NB4 (cell line): ENCODE measurements at regions not wholly inside any gene's neighbourhood (a gene's known extent, or its start where the extent isn't known, plus 50 kb on each side); places are given as distances from the start of the nearest gene placed in this dataset.

Experiments used
- DNase-seq: peaks from one replicate; pipeline ENCODE4 v3.0.0; 2010; ENCODE audit warnings: low read depth
- H3K4me3 ChIP-seq: one replicate; pipeline ENCODE4 v1.5.1; 2011; ENCODE audit warnings: mild to moderate bottlenecking, low read depth, low read length, moderate library complexity
- CTCF ChIP-seq: IDR thresholded peaks from one replicate; pipeline ENCODE4 v1.5.1; 2012; ENCODE audit warnings: low read depth, low read length
- MYC ChIP-seq: IDR thresholded peaks from 2 replicates; pipeline ENCODE4 v1.6.1; 2011; ENCODE audit warnings: low read depth, low read length
- POLR2A ChIP-seq: IDR thresholded peaks from 2 replicates; pipeline ENCODE4 v1.6.1; 2011; ENCODE audit warnings: mild to moderate bottlenecking; ENCODE audit not compliant: insufficient read length; ENCODE audit errors: extremely low read depth
- TF ChIP-seq, protein P1 (sequence below): IDR thresholded peaks from 2 replicates; pipeline ENCODE4 v1.6.1; 2011; ENCODE audit warnings: low read depth, low read length

GRCh38 chr11:119996556-119996955, 141.4 kb downstream of the TRIM29 start:
- no peak for TF ChIP-seq CTCF
- DNase-seq, result no peak

GRCh38 chr11:119995730-119996491, 142.0 kb downstream of the TRIM29 start:
- TF ChIP-seq CTCF (no peak), POLR2A (no peak), MYC (no peak)
- TF ChIP-seq, protein P1, sequence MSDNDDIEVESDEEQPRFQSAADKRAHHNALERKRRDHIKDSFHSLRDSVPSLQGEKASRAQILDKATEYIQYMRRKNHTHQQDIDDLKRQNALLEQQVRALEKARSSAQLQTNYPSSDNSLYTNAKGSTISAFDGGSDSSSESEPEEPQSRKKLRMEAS, result no peak
- H3K4me3 ChIP-seq, result no peak overlapping the region
- DNase-seq, result no peak

More at GRCh38 chr11:119996556-119996955, 141.4 kb downstream of the TRIM29 start:
- H3K4me3 ChIP-seq, result no peak overlapping the region

DNA sequence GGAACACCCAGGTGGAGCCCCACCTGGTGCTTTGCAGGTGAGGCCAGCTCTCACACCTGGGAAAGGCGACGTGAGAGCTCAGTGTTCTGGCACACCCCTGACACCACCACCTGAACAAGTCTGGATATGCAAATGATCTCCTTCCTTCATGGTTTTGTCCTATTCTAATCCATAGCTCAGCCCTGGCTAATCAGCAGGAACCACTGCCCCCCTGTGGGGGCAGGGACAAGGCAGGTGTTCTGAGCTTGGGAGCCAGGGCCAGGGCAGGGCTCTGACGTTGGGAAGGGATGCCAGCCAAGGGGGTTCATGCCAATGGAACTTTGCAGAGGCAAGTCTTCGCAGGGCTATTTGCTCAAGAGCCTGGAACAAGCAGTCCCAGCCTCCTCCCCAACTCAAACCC, 144.2 kb downstream of the TRIM29 start:
- H3K4me3 ChIP-seq, result no peak overlapping the region
- TF ChIP-seq MYC, result no peak
- no peak for TF ChIP-seq CTCF
- TF ChIP-seq, protein P1, result no peak
- TF ChIP-seq POLR2A, result no peak
- no peak for DNase-seq

DNA sequence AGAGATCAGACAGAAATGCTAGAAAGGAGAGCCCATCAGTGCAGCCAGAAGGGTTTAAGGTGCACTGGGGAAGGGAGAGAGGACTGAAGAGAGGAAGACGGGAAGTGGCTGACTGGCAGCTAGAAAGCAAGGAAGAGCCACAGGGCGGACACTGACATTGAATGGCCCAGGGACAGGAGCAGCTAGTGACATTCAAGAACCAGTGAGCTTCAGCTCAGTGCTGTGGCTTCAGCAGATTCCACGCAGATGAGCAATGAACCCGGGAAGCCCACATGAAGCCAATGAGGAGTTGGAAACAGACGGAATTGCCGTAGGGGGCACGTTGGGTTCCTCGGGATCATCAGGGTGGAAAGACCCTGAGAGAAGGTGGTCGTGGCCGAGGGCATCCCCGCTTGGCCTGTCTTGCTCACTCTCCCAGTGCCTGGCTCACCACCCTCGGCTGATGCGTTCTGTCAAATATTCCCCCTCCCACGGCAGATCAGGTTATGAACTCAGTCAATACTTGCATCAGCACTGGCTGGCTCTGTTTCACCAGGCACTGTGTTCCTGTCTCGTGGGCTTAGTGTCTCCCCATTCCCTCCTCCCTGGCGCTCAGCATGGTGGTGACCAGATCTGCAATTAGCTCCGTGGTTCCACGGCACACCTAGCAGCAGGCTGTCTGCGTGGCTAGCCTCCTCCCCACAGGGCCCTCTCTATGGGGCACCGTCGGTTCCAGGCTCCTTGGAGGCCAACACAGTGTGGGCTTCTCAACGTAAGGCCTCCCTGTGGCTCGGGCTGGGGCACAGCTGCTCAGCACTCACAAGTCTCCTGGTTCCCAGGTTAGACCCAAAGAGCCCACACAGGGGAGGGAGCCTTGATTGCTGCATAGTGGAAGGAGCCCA, 145.5 kb downstream of the TRIM29 start:
- TF ChIP-seq MYC (no peak), CTCF (no peak), POLR2A (no peak)
- TF ChIP-seq, protein P1, result no peak
- H3K4me3 ChIP-seq, result no peak overlapping the region
- no peak for DNase-seq

DNA sequence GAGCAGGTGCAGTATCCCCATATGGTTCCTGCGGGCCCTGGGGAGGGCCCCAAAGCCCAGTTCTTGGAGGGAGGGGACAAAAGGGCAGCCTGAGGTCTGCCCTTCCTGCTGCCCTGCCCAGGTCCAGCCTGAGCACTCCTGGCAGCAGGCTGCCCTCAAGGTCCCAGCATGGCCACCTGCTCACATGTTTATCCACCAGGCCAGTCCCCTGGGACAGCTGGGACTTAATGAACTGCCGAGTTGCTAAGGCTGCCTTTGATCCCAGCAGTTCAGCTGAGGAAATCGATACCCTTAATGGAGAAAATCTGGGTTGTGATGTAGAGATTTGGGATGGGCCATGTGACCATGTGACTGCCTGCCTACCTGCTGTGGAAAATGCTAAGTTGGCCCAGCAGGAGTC, 146.2 kb downstream of the TRIM29 start:
- TF ChIP-seq, protein P1, result no peak
- no peak for TF ChIP-seq CTCF
- no peak for TF ChIP-seq MYC
- TF ChIP-seq POLR2A, result no peak
- no peak for DNase-seq
- H3K4me3 ChIP-seq, result no peak overlapping the region
